ENCODE measurements at regions not wholly inside any gene's neighbourhood (a gene's known extent, or its start where the extent isn't known, plus 50 kb on each side); places are given as distances from the start of the nearest gene placed in this dataset.

DNA sequence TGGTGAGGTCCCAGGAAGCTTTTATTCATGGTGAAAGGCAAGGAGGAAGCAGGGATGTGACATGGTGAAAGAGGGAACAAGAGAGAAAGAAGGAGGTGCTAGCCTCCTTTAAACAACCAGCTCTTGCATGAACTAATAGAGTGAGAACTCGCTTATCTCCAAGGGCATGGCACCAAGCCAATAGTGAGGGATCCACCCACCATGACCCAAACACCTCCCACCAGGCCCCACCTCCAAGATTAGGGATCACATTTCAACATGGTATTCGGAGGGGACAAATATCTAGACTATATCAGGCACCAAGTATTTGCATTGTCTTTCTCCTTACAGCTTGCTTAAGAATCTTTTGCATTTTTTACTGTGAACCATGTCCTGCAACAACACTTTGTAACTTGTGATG, 91.9 kb upstream of the DHRS4 start:
- no peaks in the 10 kb centered on the region for H3K36me3 Mint-ChIP-seq (ENCODE audit: low read depth)
- TF ChIP-seq CTCF (IDR thresholded peaks at IDR 0.05), result no peak

GRCh38 chr14:23862513-23862912, 91.1 kb upstream of the DHRS4 start:
- Mint-ChIP-seq H3K9me3 (no peaks in the 10 kb centered on the region), H3K36me3 (ENCODE audit: low read depth) (no peaks in the 10 kb centered on the region), H3K4me3 (no peak overlapping the region), H3K27me3 (peaks cover 6% of the 10 kb centered on the region), H3K4me1 (ENCODE audit: low read depth) (no peaks in the 10 kb centered on the region), H3K27ac (no peak overlapping the region)
- intact Hi-C loops (cut with micrococcal nuclease), result no loop called here
- ChIA-PET CTCF (interaction anchor here (0.6 to 1.3 kb wide), 2 partner anchors 25 to 231 kb away, joined by 3 to 4 read pairs; no protein-coding TSS in a partner anchor), POLR2A (no interaction called here)
- TF ChIP-seq CTCF (IDR thresholded peaks at IDR 0.05), result no peak
- no peak for ATAC-seq
- no peak for DNase-seq

More for the DNA sequence above, 91.9 kb upstream of the DHRS4 start:
- Mint-ChIP-seq H3K27ac (no peak overlapping the region), H3K4me3 (no peak overlapping the region), H3K27me3 (peaks cover 6% of the 10 kb centered on the region), H3K9me3 (no peaks in the 10 kb centered on the region), H3K4me1 (ENCODE audit: low read depth) (no peaks in the 10 kb centered on the region)
- DNase-seq (no peak), ATAC-seq (no peak)
- CTCF ChIA-PET, result interaction anchor here (1.4 kb wide), 1 partner anchor 273 kb away, joined by 4 read pairs; no protein-coding TSS in a partner anchor
- intact Hi-C loops (cut with micrococcal nuclease), result no loop called here
- POLR2A ChIA-PET, result interaction anchor here (0.9 kb wide), 1 partner anchor 83 kb away, joined by 3 read pairs; no protein-coding TSS in a partner anchor

DNA sequence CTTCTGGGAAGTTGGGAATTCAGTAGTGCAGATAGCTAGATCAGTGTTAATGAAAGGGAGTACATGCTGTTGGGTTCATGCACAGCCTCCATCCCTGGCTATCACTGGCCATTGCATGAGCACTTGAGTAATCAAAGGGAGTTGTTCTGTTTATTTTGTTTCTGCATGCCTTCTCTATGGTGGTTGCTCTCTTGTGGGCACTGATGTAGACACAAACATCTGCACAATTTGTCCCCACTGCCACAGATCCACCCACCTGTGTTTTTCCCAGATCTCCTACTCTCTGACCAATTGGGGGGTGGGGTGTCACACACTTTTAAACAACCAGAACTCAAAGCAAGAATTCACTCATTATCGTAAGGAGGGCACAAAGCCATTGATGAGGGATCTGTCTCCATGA, 89.7 kb upstream of the DHRS4 start:
- no peak overlapping the region for H3K4me3 Mint-ChIP-seq
- ChIA-PET CTCF (no interaction called here), POLR2A (no interaction called here)
- no peaks in the 10 kb centered on the region for H3K4me1 Mint-ChIP-seq (ENCODE audit: low read depth)
- TF ChIP-seq CTCF (IDR thresholded peaks at IDR 0.05), result no peak
- peaks cover 10% of the 10 kb centered on the region for H3K27me3 Mint-ChIP-seq
- intact Hi-C loops (cut with micrococcal nuclease), result no loop called here
- DNase-seq (no peak), ATAC-seq (no peak)
- no peak overlapping the region for H3K27ac Mint-ChIP-seq
- no peaks in the 10 kb centered on the region for H3K36me3 Mint-ChIP-seq (ENCODE audit: low read depth)
- no peaks in the 10 kb centered on the region for H3K9me3 Mint-ChIP-seq

DNA sequence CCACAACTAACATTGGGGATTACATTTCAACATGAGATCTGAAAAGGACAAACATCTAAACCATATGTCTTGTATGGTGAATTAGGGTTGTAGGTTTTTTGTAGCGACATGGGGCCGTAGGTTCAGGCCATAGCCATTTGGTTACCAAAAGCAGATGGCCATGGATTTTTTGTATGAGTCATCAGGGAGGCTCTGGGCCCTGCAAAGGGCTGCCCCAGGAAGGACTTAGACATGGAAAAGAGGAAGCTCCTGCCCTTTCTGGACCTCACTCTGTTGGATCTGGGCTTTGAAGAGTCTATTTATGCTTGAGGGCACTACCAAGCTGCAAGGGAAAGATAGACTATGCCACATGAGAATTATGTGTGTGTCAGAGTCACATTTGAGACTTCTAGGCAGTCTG, 89.3 kb upstream of the DHRS4 start:
- POLR2A ChIA-PET, result no interaction called here
- TF ChIP-seq CTCF (IDR thresholded peaks at IDR 0.05), result no peak
- DNase-seq (no peak), ATAC-seq (no peak)
- Mint-ChIP-seq H3K27me3 (peaks cover 10% of the 10 kb centered on the region), H3K36me3 (ENCODE audit: low read depth) (no peaks in the 10 kb centered on the region), H3K9me3 (no peaks in the 10 kb centered on the region), H3K4me1 (ENCODE audit: low read depth) (no peaks in the 10 kb centered on the region), H3K4me3 (no peak overlapping the region), H3K27ac (no peak overlapping the region)
- CTCF ChIA-PET, result no interaction called here
- intact Hi-C loops (cut with micrococcal nuclease), result no loop called here

DNA sequence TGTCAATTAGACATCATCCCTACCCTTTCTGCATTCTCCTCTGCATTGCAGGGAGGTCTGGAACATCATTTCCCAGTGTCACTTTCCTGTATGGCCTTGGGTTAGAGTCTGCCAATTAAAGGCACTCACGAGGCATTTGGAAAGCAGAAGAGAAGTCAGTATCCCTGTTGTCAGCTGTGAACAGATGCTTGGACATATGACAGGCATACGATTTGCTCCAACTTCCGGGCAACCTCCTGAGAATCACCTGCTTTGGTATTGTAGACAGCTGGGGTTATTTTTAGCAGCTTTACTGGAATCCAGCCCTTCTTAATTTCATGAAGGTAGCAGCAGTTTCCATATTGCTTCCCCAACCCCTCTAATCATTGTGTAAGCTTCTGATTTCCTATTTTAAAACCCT, 88.7 kb upstream of the DHRS4 start:
- no peak for TF ChIP-seq CTCF (IDR thresholded peaks at IDR 0.05)
- CTCF ChIA-PET, result no interaction called here
- POLR2A ChIA-PET, result no interaction called here
- intact Hi-C loops (cut with micrococcal nuclease), result no loop called here
- Mint-ChIP-seq H3K9me3 (no peaks in the 10 kb centered on the region), H3K27me3 (peaks cover 13% of the 10 kb centered on the region), H3K4me3 (no peak overlapping the region), H3K4me1 (ENCODE audit: low read depth) (no peaks in the 10 kb centered on the region), H3K27ac (no peak overlapping the region), H3K36me3 (ENCODE audit: low read depth) (no peaks in the 10 kb centered on the region)
- DNase-seq, result no peak
- ATAC-seq, result no peak

All from activated CD8-positive, alpha-beta T cell treated with anti-CD3 and anti-CD28 coated beads for 36 hours (primary cell).